ACC112 (cell line): ENCODE measurements at regions not wholly inside any gene's neighbourhood (a gene's known extent, or its start where the extent isn't known, plus 50 kb on each side); places are given as distances from the start of the nearest gene placed in this dataset.

ENCODE experiments used
- H2AFZ ChIP-seq: fragments of 200-600 bp; sonication (generic); one replicate; pipeline ENCODE4 v1.6.0; 2017; ENCODE audit warnings: antibody characterized with exemption, low read length; ENCODE audit not compliant: unreplicated experiment
- H3K27ac ChIP-seq: fragments of 200-600 bp; sonication (generic); 2 replicates; pipeline ENCODE4 v1.5.1; 2014; ENCODE audit warnings: low read depth, mild to moderate bottlenecking, antibody characterized with exemption, low read length, moderate library complexity
- H3K27me3 ChIP-seq: fragments of 200-600 bp; sonication (generic); 2 replicates; pipeline ENCODE4 v1.6.1; 2014; ENCODE audit warnings: mild to moderate bottlenecking, antibody characterized with exemption, low read length, moderate library complexity, mixed read lengths; ENCODE audit not compliant: insufficient read depth
- H3K36me3 ChIP-seq: fragments of 200-600 bp; sonication (generic); 2 replicates; pipeline ENCODE4 v1.6.1; 2016; ENCODE audit warnings: mild to moderate bottlenecking, antibody characterized with exemption, low read length, moderate library complexity, mixed read lengths; ENCODE audit not compliant: insufficient read depth
- H3K4me1 ChIP-seq: fragments of 200-600 bp; sonication (generic); one replicate; pipeline ENCODE4 v1.6.1; 2016; ENCODE audit warnings: low read length, mixed read lengths; ENCODE audit not compliant: insufficient read depth, unreplicated experiment, control insufficient read depth
- H3K4me3 ChIP-seq: fragments of 200-600 bp; sonication (generic); 2 replicates; pipeline ENCODE4 v1.5.1; 2014; ENCODE audit warnings: mild to moderate bottlenecking, low read depth, low read length
- H3K79me2 ChIP-seq: fragments of 200-600 bp; sonication (generic); one replicate; pipeline ENCODE4 v1.6.0; 2016; ENCODE audit warnings: low read length; ENCODE audit not compliant: control insufficient read depth, unreplicated experiment, insufficient read depth

- Histone ChIP-seq H3K27me3 (no peaks in the 10 kb centered on the region), H3K79me2 (no peaks in the 10 kb centered on the region), H3K4me1 (no peaks in the 10 kb centered on the region), H3K36me3 (no peaks in the 10 kb centered on the region), H2AFZ (no peak overlapping the region), H3K4me3 (no peak overlapping the region), H3K27ac (no peak overlapping the region)
Observed at GRCh38 chr2:217195016-217195415, 335.2 kb upstream of the TNP1 start.

GRCh38 chr2:217193431-217194340 is 333.8 kb upstream of the TNP1 start:
- Histone ChIP-seq H3K4me1 (no peaks in the 10 kb centered on the region), H3K79me2 (no peaks in the 10 kb centered on the region), H2AFZ (no peak overlapping the region), H3K4me3 (no peak overlapping the region), H3K36me3 (no peaks in the 10 kb centered on the region), H3K27ac (no peak overlapping the region), H3K27me3 (no peaks in the 10 kb centered on the region)

- Histone ChIP-seq H3K36me3 (no peaks in the 10 kb centered on the region), H3K4me3 (no peak overlapping the region), H3K27me3 (no peaks in the 10 kb centered on the region), H2AFZ (no peak overlapping the region), H3K79me2 (no peaks in the 10 kb centered on the region), H3K4me1 (no peaks in the 10 kb centered on the region), H3K27ac (no peak overlapping the region)
Observed at GRCh38 chr2:217192366-217192765, 332.5 kb upstream of the TNP1 start.

- no peak overlapping the region for H2AFZ ChIP-seq
- no peaks in the 10 kb centered on the region for H3K79me2 ChIP-seq
- no peak overlapping the region for H3K27ac ChIP-seq
- no peaks in the 10 kb centered on the region for H3K4me1 ChIP-seq
- H3K27me3 ChIP-seq, result no peaks in the 10 kb centered on the region
- no peaks in the 10 kb centered on the region for H3K36me3 ChIP-seq
- no peak overlapping the region for H3K4me3 ChIP-seq
Observed at GRCh38 chr2:217189747-217190146, 329.9 kb upstream of the TNP1 start.

- no peaks in the 10 kb centered on the region for H3K79me2 ChIP-seq
- H3K36me3 ChIP-seq, result no peaks in the 10 kb centered on the region
- no peak overlapping the region for H3K4me3 ChIP-seq
- no peak overlapping the region for H2AFZ ChIP-seq
- no peak overlapping the region for H3K27ac ChIP-seq
- no peaks in the 10 kb centered on the region for H3K27me3 ChIP-seq
- H3K4me1 ChIP-seq, result no peaks in the 10 kb centered on the region
Observed at GRCh38 chr2:217189131-217189530, 329.3 kb upstream of the TNP1 start.

- no peak overlapping the region for H3K4me3 ChIP-seq
- H3K79me2 ChIP-seq, result no peaks in the 10 kb centered on the region
- H3K4me1 ChIP-seq, result no peaks in the 10 kb centered on the region
- H3K36me3 ChIP-seq, result no peaks in the 10 kb centered on the region
- H3K27ac ChIP-seq, result no peak overlapping the region
- no peaks in the 10 kb centered on the region for H3K27me3 ChIP-seq
- H2AFZ ChIP-seq, result no peak overlapping the region
Observed at GRCh38 chr2:217186668-217187159, 326.9 kb upstream of the TNP1 start.

- Histone ChIP-seq H3K4me1 (no peaks in the 10 kb centered on the region), H3K36me3 (no peaks in the 10 kb centered on the region), H3K27me3 (no peaks in the 10 kb centered on the region), H3K79me2 (no peaks in the 10 kb centered on the region), H2AFZ (no peak overlapping the region), H3K4me3 (no peak overlapping the region), H3K27ac (no peak overlapping the region)
Observed at GRCh38 chr2:217186152-217186551, 326.3 kb upstream of the TNP1 start.

- H3K27me3 ChIP-seq, result no peaks in the 10 kb centered on the region
- no peak overlapping the region for H3K4me3 ChIP-seq
- H3K27ac ChIP-seq, result no peak overlapping the region
- no peak overlapping the region for H2AFZ ChIP-seq
- no peaks in the 10 kb centered on the region for H3K79me2 ChIP-seq
- no peaks in the 10 kb centered on the region for H3K4me1 ChIP-seq
- no peaks in the 10 kb centered on the region for H3K36me3 ChIP-seq
Observed at GRCh38 chr2:217185265-217185995, 325.6 kb upstream of the TNP1 start.

- Histone ChIP-seq H3K27me3 (no peaks in the 10 kb centered on the region), H3K4me3 (no peak overlapping the region), H3K36me3 (no peaks in the 10 kb centered on the region), H3K79me2 (no peaks in the 10 kb centered on the region), H3K27ac (no peak overlapping the region), H3K4me1 (no peaks in the 10 kb centered on the region), H2AFZ (no peak overlapping the region)
Observed at GRCh38 chr2:217184242-217184641, 324.4 kb upstream of the TNP1 start.

- H3K79me2 ChIP-seq, result no peaks in the 10 kb centered on the region
- no peaks in the 10 kb centered on the region for H3K36me3 ChIP-seq
- H3K27me3 ChIP-seq, result no peaks in the 10 kb centered on the region
- H2AFZ ChIP-seq, result no peak overlapping the region
- no peak overlapping the region for H3K4me3 ChIP-seq
- H3K4me1 ChIP-seq, result no peaks in the 10 kb centered on the region
- no peak overlapping the region for H3K27ac ChIP-seq
Observed at GRCh38 chr2:217183471-217183870, 323.6 kb upstream of the TNP1 start.
